ENCODE measurements at regions not wholly inside any gene's neighbourhood (a gene's known extent, or its start where the extent isn't known, plus 50 kb on each side); places are given as distances from the start of the nearest gene placed in this dataset.

GRCh38 chr20:51861726-51862466 is 59.6 kb upstream of the SALL4 start:
- H3K9ac ChIP-seq (ENCODE audit: low read length) = no peak overlapping the region
- no peaks in the 10 kb centered on the region for H3K36me3 ChIP-seq (ENCODE audit: insufficient read depth, low read length)
- H3K4me3 ChIP-seq (ENCODE audit: low read length) = no peak overlapping the region
- H3K79me2 ChIP-seq (replicated peaks; ENCODE audit: insufficient read depth, low read length) = no peaks in the 10 kb centered on the region
- H3F3A ChIP-seq (ENCODE audit: insufficient read depth, low read length, poor library complexity, severe bottlenecking) = no peaks in the 10 kb centered on the region
- H3K27ac ChIP-seq (ENCODE audit: low read length) = no peak overlapping the region
- no peak for TF ChIP-seq EZH2 (IDR thresholded peaks at IDR 0.05; ENCODE audit: borderline replicate concordance, insufficient read depth, low read length, poor library complexity, severe bottlenecking)
- TF ChIP-seq TAF1 (IDR thresholded peaks at IDR 0.05; ENCODE audit: low read depth) = no peak
- no peak for TF ChIP-seq SMC3 (conservative IDR thresholded peaks at IDR 0.05; ENCODE audit: poor library complexity)
- H2AFZ ChIP-seq (ENCODE audit: low read depth, low read length) = no peak overlapping the region
- H3K9me3 ChIP-seq (ENCODE audit: low read length) = no peaks in the 10 kb centered on the region
- no peaks in the 10 kb centered on the region for H3K27me3 ChIP-seq (ENCODE audit: insufficient read depth, low read depth, low read length)
- no peaks in the 10 kb centered on the region for H4K20me1 ChIP-seq (ENCODE audit: insufficient read depth)
- no peak overlapping the region for H3K4me2 ChIP-seq (ENCODE audit: low read length)
- no peaks in the 10 kb centered on the region for H3K9me2 ChIP-seq (ENCODE audit: insufficient read depth, low read length)

DNA sequence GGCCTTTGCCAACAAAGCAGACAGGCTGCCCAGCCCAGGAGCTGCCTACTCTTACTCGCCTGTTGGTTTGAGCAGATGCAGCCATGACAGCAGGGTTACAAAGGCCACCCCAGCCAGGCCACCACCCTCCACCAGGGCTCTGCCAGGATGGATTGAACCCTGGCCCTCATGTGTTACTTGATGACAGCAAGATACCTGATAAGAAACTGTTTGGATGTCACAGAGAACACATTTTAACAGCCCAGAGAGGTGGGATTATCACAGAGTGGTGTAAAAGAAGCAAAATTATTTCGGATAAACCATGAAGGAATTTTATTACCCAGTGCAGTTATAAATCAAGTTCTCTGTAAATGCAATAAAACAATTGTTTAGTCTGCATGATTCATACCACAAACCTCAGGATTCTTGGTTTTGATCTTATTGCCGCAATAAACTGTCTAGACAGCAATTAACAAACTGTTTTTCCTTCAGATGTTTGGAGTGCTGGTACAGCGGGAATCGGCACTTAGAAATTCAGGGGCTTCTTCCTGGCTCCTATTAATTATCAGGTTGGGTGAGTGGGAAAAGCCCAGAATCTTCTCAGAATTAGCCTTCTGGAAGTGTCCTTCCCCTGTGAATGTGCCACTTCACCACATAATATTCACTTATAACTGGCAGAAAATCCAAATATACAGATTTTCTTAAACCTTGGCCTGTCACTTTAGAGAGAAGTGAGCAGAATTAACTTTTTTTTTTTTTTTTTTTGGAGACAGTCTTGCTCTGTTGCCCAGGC is 58.0 kb upstream of the SALL4 start:
- no peaks in the 10 kb centered on the region for H3K36me3 ChIP-seq (ENCODE audit: insufficient read depth, low read length)
- no peak overlapping the region for H3K9ac ChIP-seq (ENCODE audit: low read length)
- H3K27me3 ChIP-seq (ENCODE audit: insufficient read depth, low read depth, low read length) = no peaks in the 10 kb centered on the region
- H3K4me2 ChIP-seq (ENCODE audit: low read length) = no peak overlapping the region
- H3K9me3 ChIP-seq (ENCODE audit: low read length) = no peaks in the 10 kb centered on the region
- no peak overlapping the region for H2AFZ ChIP-seq (ENCODE audit: low read depth, low read length)
- no peaks in the 10 kb centered on the region for H3F3A ChIP-seq (ENCODE audit: insufficient read depth, low read length, poor library complexity, severe bottlenecking)
- no peaks in the 10 kb centered on the region for H4K20me1 ChIP-seq (ENCODE audit: insufficient read depth)
- TF ChIP-seq MXI1 (conservative IDR thresholded peaks at IDR 0.05; ENCODE audit: poor library complexity, severe bottlenecking) (no peak), SMC3 (conservative IDR thresholded peaks at IDR 0.05; ENCODE audit: poor library complexity) (no peak)
- TF ChIP-seq, protein P1, sequence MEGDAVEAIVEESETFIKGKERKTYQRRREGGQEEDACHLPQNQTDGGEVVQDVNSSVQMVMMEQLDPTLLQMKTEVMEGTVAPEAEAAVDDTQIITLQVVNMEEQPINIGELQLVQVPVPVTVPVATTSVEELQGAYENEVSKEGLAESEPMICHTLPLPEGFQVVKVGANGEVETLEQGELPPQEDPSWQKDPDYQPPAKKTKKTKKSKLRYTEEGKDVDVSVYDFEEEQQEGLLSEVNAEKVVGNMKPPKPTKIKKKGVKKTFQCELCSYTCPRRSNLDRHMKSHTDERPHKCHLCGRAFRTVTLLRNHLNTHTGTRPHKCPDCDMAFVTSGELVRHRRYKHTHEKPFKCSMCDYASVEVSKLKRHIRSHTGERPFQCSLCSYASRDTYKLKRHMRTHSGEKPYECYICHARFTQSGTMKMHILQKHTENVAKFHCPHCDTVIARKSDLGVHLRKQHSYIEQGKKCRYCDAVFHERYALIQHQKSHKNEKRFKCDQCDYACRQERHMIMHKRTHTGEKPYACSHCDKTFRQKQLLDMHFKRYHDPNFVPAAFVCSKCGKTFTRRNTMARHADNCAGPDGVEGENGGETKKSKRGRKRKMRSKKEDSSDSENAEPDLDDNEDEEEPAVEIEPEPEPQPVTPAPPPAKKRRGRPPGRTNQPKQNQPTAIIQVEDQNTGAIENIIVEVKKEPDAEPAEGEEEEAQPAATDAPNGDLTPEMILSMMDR (IDR thresholded peaks at IDR 0.05; ENCODE audit: poor library complexity, severe bottlenecking) = no peak
- no peaks in the 10 kb centered on the region for H3K79me2 ChIP-seq (replicated peaks; ENCODE audit: insufficient read depth, low read length)
- no peak overlapping the region for H3K27ac ChIP-seq (ENCODE audit: low read length)
- H3K4me3 ChIP-seq (ENCODE audit: low read length) = no peak overlapping the region
- H3K9me2 ChIP-seq (ENCODE audit: insufficient read depth, low read length) = no peaks in the 10 kb centered on the region

- Histone ChIP-seq H4K20me1 (ENCODE audit: insufficient read depth) (no peaks in the 10 kb centered on the region), H2AFZ (ENCODE audit: low read depth, low read length) (no peak overlapping the region), H3K36me3 (ENCODE audit: insufficient read depth, low read length) (no peaks in the 10 kb centered on the region), H3F3A (ENCODE audit: insufficient read depth, low read length, poor library complexity, severe bottlenecking) (no peaks in the 10 kb centered on the region), H3K9ac (ENCODE audit: low read length) (no peak overlapping the region), H3K9me2 (ENCODE audit: insufficient read depth, low read length) (no peaks in the 10 kb centered on the region), H3K4me3 (ENCODE audit: low read length) (no peak overlapping the region), H3K27me3 (ENCODE audit: insufficient read depth, low read depth, low read length) (no peaks in the 10 kb centered on the region), H3K79me2 (replicated peaks; ENCODE audit: insufficient read depth, low read length) (no peaks in the 10 kb centered on the region), H3K4me2 (ENCODE audit: low read length) (no peak overlapping the region), H3K9me3 (ENCODE audit: low read length) (no peaks in the 10 kb centered on the region), H3K27ac (ENCODE audit: low read length) (no peak overlapping the region)
- TF ChIP-seq EP300 (conservative IDR thresholded peaks at IDR 0.05; ENCODE audit: poor library complexity, severe bottlenecking) = no peak
- TF ChIP-seq, protein P1 (IDR thresholded peaks at IDR 0.05; ENCODE audit: poor library complexity, severe bottlenecking) = no peak
- TF ChIP-seq TAF1 (IDR thresholded peaks at IDR 0.05; ENCODE audit: low read depth) = no peak
- TF ChIP-seq POLR2AphosphoS5 (IDR thresholded peaks at IDR 0.05) = no peak
- TF ChIP-seq SMC3 (conservative IDR thresholded peaks at IDR 0.05; ENCODE audit: poor library complexity) = no peak
- TF ChIP-seq RAD21 (conservative IDR thresholded peaks at IDR 0.05) = no peak
- TF ChIP-seq, protein P2, sequence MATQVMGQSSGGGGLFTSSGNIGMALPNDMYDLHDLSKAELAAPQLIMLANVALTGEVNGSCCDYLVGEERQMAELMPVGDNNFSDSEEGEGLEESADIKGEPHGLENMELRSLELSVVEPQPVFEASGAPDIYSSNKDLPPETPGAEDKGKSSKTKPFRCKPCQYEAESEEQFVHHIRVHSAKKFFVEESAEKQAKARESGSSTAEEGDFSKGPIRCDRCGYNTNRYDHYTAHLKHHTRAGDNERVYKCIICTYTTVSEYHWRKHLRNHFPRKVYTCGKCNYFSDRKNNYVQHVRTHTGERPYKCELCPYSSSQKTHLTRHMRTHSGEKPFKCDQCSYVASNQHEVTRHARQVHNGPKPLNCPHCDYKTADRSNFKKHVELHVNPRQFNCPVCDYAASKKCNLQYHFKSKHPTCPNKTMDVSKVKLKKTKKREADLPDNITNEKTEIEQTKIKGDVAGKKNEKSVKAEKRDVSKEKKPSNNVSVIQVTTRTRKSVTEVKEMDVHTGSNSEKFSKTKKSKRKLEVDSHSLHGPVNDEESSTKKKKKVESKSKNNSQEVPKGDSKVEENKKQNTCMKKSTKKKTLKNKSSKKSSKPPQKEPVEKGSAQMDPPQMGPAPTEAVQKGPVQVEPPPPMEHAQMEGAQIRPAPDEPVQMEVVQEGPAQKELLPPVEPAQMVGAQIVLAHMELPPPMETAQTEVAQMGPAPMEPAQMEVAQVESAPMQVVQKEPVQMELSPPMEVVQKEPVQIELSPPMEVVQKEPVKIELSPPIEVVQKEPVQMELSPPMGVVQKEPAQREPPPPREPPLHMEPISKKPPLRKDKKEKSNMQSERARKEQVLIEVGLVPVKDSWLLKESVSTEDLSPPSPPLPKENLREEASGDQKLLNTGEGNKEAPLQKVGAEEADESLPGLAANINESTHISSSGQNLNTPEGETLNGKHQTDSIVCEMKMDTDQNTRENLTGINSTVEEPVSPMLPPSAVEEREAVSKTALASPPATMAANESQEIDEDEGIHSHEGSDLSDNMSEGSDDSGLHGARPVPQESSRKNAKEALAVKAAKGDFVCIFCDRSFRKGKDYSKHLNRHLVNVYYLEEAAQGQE (IDR thresholded peaks at IDR 0.05; ENCODE audit: borderline replicate concordance) = no peak
Measured at GRCh38 chr20:51856432-51856831, 54.1 kb upstream of the SALL4 start.

Data from neural cell (in vitro differentiated cells).